H1 (cell line): ENCODE measurements at regions not wholly inside any gene's neighbourhood (a gene's known extent, or its start where the extent isn't known, plus 50 kb on each side); places are given as distances from the start of the nearest gene placed in this dataset.

Experiments
- CTCF ChIA-PET: fragments of 300-600 bp; sonication (Branson Sonifier 250); formaldehyde crosslinking; loops from one replicate; lab custom pipeline; 2021; ENCODE audit not compliant: partially characterized antibody; lab: Charles Lee
- POLR2A ChIA-PET: fragments of 300-600 bp; sonication (Branson Sonifier 250); formaldehyde crosslinking; loops from one replicate; lab custom pipeline; 2021; ENCODE audit warnings: inconsistent platforms; ENCODE audit not compliant: partially characterized antibody; lab: Charles Lee
- DNase-seq, 2 experiments: peaks; one replicate each; pipeline versions ENCODE4 v3.0.0 to v3.0.0-alpha.2; 2010 to 2022; ENCODE audit warnings: low spot score in 2 of 2, low read depth in 1 of 2, mixed read lengths in 1 of 2
- FAIRE-seq: peaks from 2 replicates; lab custom pipeline; 2011; peaks lifted over from hg19 to GRCh38; lab: Jason Lieb, UNC
- H2AFZ ChIP-seq: 2 replicates; pipeline ENCODE4 v1.8.1; 2012; ENCODE audit warnings: low read length, inconsistent platforms
- H2AK5ac ChIP-seq: 2 replicates; pipeline ENCODE4 v1.6.1; 2013; ENCODE audit warnings: low read depth, low read length
- H2BK120ac ChIP-seq: replicated peaks from 2 replicates; pipeline ENCODE3; 2013; ENCODE audit warnings: low read depth, low read length, inconsistent platforms
- H2BK12ac ChIP-seq: 2 replicates; pipeline ENCODE4 v1.6.1; 2013; ENCODE audit warnings: low read depth, low read length
- H2BK15ac ChIP-seq: 2 replicates; pipeline ENCODE4 v1.6.1; 2013; ENCODE audit warnings: low read length
- H2BK20ac ChIP-seq: 2 replicates; pipeline ENCODE4 v1.6.1; 2013; ENCODE audit warnings: low read length
- H2BK5ac ChIP-seq: 2 replicates; pipeline ENCODE4 v1.6.1; 2013; ENCODE audit warnings: low read depth, low read length
- H3K14ac ChIP-seq: 2 replicates; pipeline ENCODE4 v1.6.1; 2013; ENCODE audit warnings: inconsistent platforms; ENCODE audit not compliant: insufficient read length
- H3K18ac ChIP-seq: 2 replicates; pipeline ENCODE4 v1.6.1; 2013; ENCODE audit warnings: low read length; ENCODE audit errors: extremely low read depth
- H3K23ac ChIP-seq: 2 replicates; pipeline ENCODE4 v1.6.1; 2013; ENCODE audit warnings: inconsistent platforms; ENCODE audit not compliant: insufficient read length
- H3K23me2 ChIP-seq: 2 replicates; pipeline ENCODE4 v1.6.1; 2013; ENCODE audit warnings: low read depth, low read length
- H3K27ac ChIP-seq: 2 replicates; pipeline ENCODE4 v1.6.1; 2011; ENCODE audit warnings: low read depth, low read length, inconsistent platforms
- H3K27me3 ChIP-seq, 4 experiments: replicated peaks in 1 of 4; 1 replicate in 1 of 4; 2 replicates in 3 of 4; pipeline versions ENCODE4 v1.6.1 to v1.8.1; 2011 to 2013; ENCODE audit warnings: low read length in 3 of 4, mild to moderate bottlenecking in 3 of 4, inconsistent platforms in 2 of 4, mixed read lengths in 2 of 4, moderate library complexity in 1 of 4; ENCODE audit not compliant: control insufficient read depth in 3 of 4, insufficient read depth in 3 of 4; ENCODE audit errors: extremely low read depth in 1 of 4
- H3K36me3 ChIP-seq, 4 experiments: 2 replicates each; pipeline versions ENCODE4 v1.6.1 to v1.8.1; 2011 to 2013; ENCODE audit warnings: mild to moderate bottlenecking in 4 of 4, low read length in 3 of 4, moderate library complexity in 2 of 4, control low read depth in 1 of 4, inconsistent platforms in 1 of 4; ENCODE audit not compliant: insufficient read depth in 4 of 4, control insufficient read depth in 2 of 4
- H3K4ac ChIP-seq: replicated peaks from 2 replicates; pipeline ENCODE3; 2013; ENCODE audit warnings: low read length, low read depth, mixed read lengths, inconsistent platforms; ENCODE audit not compliant: insufficient read length
- H3K4me1 ChIP-seq, 4 experiments: replicated peaks in 1 of 4; 1 replicate in 1 of 4; 2 replicates in 3 of 4; pipeline versions ENCODE4 v1.6.1 to v1.8.1; 2011 to 2013; ENCODE audit warnings: low read length in 3 of 4, inconsistent platforms in 2 of 4, mixed read lengths in 1 of 4; ENCODE audit not compliant: insufficient read depth in 4 of 4, control insufficient read depth in 3 of 4
- H3K4me2 ChIP-seq, 2 experiments: 2 replicates each; pipeline versions ENCODE4 v1.6.1 to v1.8.1; 2011 to 2013; ENCODE audit warnings: low read depth in 2 of 2, low read length in 2 of 2, control low read depth in 1 of 2, inconsistent platforms in 1 of 2, mild to moderate bottlenecking in 1 of 2; ENCODE audit not compliant: insufficient read depth in 1 of 2
- H3K4me3 ChIP-seq, 4 experiments: fragments of 200-600, 300-600 bp in 1 of 4; sonication (generic), shearing (Covaris generic), sonication (Bioruptor Twin) in 1 of 4; 2 replicates each; pipeline versions ENCODE4 v1.5.1 to v1.8.1; 2011 to 2016; ENCODE audit warnings: low read length in 4 of 4, low read depth in 3 of 4, control low read depth in 2 of 4, inconsistent platforms in 2 of 4, mild to moderate bottlenecking in 2 of 4, mixed read lengths in 1 of 4, moderate library complexity in 1 of 4; ENCODE audit not compliant: insufficient read depth in 2 of 4; ENCODE audit errors: extremely low read depth in 1 of 4
- H3K56ac ChIP-seq: replicated peaks from 2 replicates; pipeline ENCODE3; 2013; ENCODE audit warnings: low read depth, mild to moderate bottlenecking, mixed read lengths, low read length, inconsistent platforms; ENCODE audit not compliant: insufficient read length
- H3K79me1 ChIP-seq: 2 replicates; pipeline ENCODE4 v1.6.1; 2013; ENCODE audit warnings: low read depth, low read length, control low read depth
- H3K79me2 ChIP-seq, 2 experiments: 2 replicates each; pipeline versions ENCODE4 v1.6.1 to v1.8.1; 2012 to 2013; ENCODE audit warnings: low read length in 2 of 2, mild to moderate bottlenecking in 2 of 2, inconsistent platforms in 1 of 2; ENCODE audit not compliant: insufficient read depth in 2 of 2, control insufficient read depth in 1 of 2
- H3K9ac ChIP-seq, 4 experiments: replicated peaks in 1 of 4; 1 replicate in 1 of 4; 2 replicates in 3 of 4; pipeline versions ENCODE4 v1.6.1 to v1.8.1; 2011 to 2013; ENCODE audit warnings: low read depth in 3 of 4, low read length in 3 of 4, control low read depth in 2 of 4, mild to moderate bottlenecking in 2 of 4, moderate library complexity in 2 of 4, inconsistent platforms in 1 of 4; ENCODE audit errors: extremely low read depth in 1 of 4
- H3K9me3 ChIP-seq, 2 experiments: 2 replicates each; pipeline versions ENCODE4 v1.6.1 to v1.8.1; 2012 to 2013; ENCODE audit warnings: mild to moderate bottlenecking in 2 of 2, moderate library complexity in 2 of 2, control low read depth in 1 of 2, inconsistent platforms in 1 of 2, low read depth in 1 of 2, low read length in 1 of 2, mixed read lengths in 1 of 2; ENCODE audit not compliant: insufficient read depth in 2 of 2
- H4K20me1 ChIP-seq, 2 experiments: replicated peaks in 1 of 2; 2 replicates each; pipeline versions ENCODE3 to v1.8.1; 2011 to 2013; ENCODE audit warnings: inconsistent platforms in 2 of 2, low read length in 2 of 2, mild to moderate bottlenecking in 1 of 2; ENCODE audit not compliant: insufficient read depth in 2 of 2, control insufficient read depth in 1 of 2
- H4K5ac ChIP-seq: 2 replicates; pipeline ENCODE4 v1.6.1; 2013; ENCODE audit warnings: low read length, low read depth, mixed read lengths, inconsistent platforms; ENCODE audit not compliant: insufficient read length
- H4K8ac ChIP-seq: 2 replicates; pipeline ENCODE4 v1.8.0; 2013; ENCODE audit warnings: mild to moderate bottlenecking, moderate library complexity, low read length, inconsistent platforms; ENCODE audit not compliant: insufficient read depth; ENCODE audit errors: extremely low read depth
- H4K91ac ChIP-seq: replicated peaks from 2 replicates; pipeline ENCODE3; 2013; ENCODE audit warnings: low read length, mixed read lengths, inconsistent platforms; ENCODE audit not compliant: insufficient read length
- USF2 ChIP-seq: IDR thresholded peaks from 2 replicates; pipeline ENCODE4 v1.6.1; 2011; ENCODE audit warnings: low read length, improper control_type of control experiment
- WGBS, 2 experiments: shearing (Covaris generic) in 1 of 2; methylation state at CpG; one replicate each; pipeline versions ENCODE4 v1.1.6 to v1.1.7; 2013 to 2015; ENCODE audit warnings: low lambda C conversion rate in 2 of 2, mixed read lengths in 2 of 2, inconsistent platforms in 1 of 2, low coverage in 1 of 2, missing lambda C conversion rate in 1 of 2; ENCODE audit not compliant: insufficient replicate concordance in 2 of 2, insufficient coverage in 1 of 2, insufficient read length in 1 of 2; ENCODE audit errors: extremely low coverage in 1 of 2, missing lambda C conversion rate in 1 of 2; 5-methylcytosine and 5-hydroxymethylcytosine counted together

DNA sequence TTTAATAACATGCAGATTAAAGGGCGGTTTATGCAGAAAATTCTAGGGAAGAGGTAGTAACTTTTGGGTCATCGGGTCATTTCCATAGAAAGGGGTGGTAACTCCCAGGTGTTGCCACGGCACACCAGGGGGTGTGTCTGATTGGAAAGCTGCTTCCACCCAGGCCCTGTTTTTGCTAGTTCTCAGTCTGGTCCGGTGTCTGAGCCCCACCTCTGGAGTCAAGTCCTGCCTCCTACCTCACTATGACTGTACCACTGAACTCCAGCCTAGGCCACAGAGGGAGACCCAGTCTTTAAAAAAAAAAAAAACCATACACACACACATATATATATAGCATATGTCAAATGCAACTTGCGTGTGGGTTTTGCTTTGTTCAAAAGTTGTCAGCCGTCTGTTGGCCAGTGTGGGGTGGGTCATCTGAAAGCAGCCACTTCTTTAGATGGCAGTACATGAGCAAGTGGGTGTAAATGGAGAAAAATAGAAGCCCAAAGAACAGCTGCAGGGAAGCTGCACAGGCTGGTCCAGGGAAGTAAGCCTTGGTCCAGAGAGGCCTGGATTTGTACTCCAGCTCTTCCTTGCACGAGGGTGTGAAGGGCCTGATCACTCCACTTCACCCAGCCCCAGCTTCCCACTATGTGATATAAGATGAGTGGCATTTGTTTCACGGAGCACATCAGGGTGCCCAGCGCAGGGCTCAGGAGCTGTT lies 110.7 kb upstream of the SPRY4 start:
- Histone ChIP-seq H3K9me3 (no peaks in the 10 kb centered on the region), H2BK15ac (0 out of 2 replicates have a peak overlapping the region, but pooled peaks have one; percentile 48), H3K23ac (no peak overlapping the region), H3K36me3 (no peaks in the 10 kb centered on the region), H3K4me1 (peaks cover 2 to 9% (median 6%) of the 10 kb centered on the region in 4 experiments; a peak in 5 of 7 replicates), H4K91ac (no peak overlapping the region), H3K14ac (no peak overlapping the region), H3K23me2 (no peaks in the 10 kb centered on the region), H4K5ac (no peak overlapping the region), H4K20me1 (no peaks in the 10 kb centered on the region), H2BK12ac (peak overlapping the region; percentile 64; the same call in 1 of the 2 replicates), H3K4me2 (no peak overlapping the region), H2AFZ (no peak overlapping the region), H3K27ac (no peak overlapping the region), H3K56ac (no peak overlapping the region), H2BK20ac (no peak overlapping the region), H3K4ac (no peak overlapping the region), H2BK120ac (no peak overlapping the region), H3K9ac (no peak overlapping the region), H4K8ac (no peak overlapping the region; the same call in 1 of the 2 replicates), H3K4me3 (no peak overlapping the region), H3K79me2 (no peaks in the 10 kb centered on the region), H3K18ac (peak overlapping the region; percentile 36; the same call in 1 of the 2 replicates), H3K27me3 (peaks cover 0 to 2% (median under 1%) of the 10 kb centered on the region in 4 experiments; a peak in 2 of 7 replicates), H2BK5ac (no peak overlapping the region), H2AK5ac (no peak overlapping the region), H3K79me1 (no peaks in the 10 kb centered on the region)
- POLR2A ChIA-PET = interaction anchor here (0.6 to 0.7 kb wide), 2 partner anchors 38 to 88 kb away, joined by 3 read pairs; no protein-coding TSS in a partner anchor
- CTCF ChIA-PET = interaction anchor here (0.6 to 2.4 kb wide), 11 partner anchors 8 to 269 kb away, joined by 3 to 10 read pairs (median 3); no protein-coding TSS in a partner anchor
- no peak for DNase-seq
- no peak for TF ChIP-seq USF2
- FAIRE-seq = no peak
- 88% methylated on average over 9 of the region's 9 CpGs; no CpG with 5 or more reads in 1 of the 2 experiments for WGBS, 2 experiments
